ENCODE measurements at regions not wholly inside any gene's neighbourhood (a gene's known extent, or its start where the extent isn't known, plus 50 kb on each side); places are given as distances from the start of the nearest gene placed in this dataset.

- DNase-seq, result no peak
These were observed 60.1 kb upstream of the PLAC1 start for GRCh38 chrX:134718105-134718965.

DNA sequence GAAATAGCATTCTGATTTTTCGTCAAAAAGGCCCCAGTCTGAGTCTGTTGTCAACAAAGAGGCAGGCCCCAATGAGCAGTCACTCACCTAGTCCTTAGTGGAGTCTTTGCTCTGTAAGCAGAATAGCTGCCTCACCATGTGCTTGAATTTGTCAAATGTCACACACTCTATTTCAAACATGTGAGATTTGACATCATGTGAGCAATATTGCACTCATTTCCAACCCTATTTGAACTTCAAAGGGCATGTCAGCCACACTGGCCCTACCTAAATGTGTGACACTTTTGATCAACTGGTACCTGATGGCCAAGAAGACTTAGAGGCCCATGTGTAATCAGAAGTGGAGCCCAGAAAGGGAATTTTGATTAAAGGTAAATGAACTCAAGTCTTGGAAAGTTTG, 59.4 kb upstream of the PLAC1 start:
- DNase-seq, result no peak

DNA sequence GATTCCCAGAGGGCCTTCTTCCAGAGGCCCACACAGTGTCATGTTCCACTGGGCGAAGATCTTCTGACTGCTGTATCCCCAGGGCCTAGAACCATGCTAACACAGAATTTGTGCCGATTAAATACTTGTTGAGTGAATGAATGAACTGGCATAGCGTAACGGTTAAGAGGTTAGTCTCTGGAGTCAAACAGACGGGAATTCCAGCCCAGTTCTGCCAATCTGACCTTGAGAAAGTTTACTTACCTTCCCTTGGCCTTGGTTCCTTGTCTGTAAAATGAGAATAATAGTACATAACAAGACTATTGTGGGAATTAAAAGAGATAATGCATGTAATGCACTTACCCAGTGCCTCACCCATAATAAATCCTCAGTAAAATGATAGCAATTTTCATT, 58.3 kb upstream of the PLAC1 start:
- no peak for DNase-seq

DNA sequence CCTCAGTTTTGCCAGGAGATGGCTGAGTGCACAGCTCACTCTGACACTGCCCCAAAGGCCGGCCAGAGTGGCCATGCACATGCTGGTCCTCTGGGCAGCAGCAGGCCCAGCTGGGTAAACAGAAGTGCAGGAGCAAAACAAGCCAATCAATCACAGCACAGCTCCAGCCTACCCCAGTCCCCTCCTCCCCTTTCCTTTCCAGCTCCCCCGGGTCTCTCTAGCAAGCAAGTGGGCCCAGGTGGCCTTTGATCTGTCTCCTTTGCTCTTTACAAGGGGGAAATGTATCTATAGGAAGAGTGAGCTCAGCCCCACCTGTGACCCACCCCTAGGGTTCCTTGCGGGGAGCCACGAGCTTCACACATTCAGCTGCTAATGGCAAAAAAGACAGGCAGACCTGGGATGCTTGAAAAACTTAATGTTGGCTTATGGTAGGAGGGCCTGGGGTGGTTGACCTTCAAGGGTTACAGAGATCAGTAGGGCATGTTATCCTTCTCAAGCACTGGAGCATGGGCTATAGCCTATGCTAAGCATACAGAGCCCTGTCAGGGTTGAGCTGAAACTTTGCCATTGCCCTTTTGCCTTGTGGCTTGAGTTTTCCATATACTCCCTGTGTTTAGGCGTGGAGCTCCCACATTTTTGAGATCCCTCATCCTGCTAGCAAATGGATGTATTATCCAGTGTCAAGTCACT, 57.8 kb upstream of the PLAC1 start:
- DNase-seq, result no peak

GRCh38 chrX:134714633-134715110, 56.4 kb upstream of the PLAC1 start:
- no peak for DNase-seq

DNA sequence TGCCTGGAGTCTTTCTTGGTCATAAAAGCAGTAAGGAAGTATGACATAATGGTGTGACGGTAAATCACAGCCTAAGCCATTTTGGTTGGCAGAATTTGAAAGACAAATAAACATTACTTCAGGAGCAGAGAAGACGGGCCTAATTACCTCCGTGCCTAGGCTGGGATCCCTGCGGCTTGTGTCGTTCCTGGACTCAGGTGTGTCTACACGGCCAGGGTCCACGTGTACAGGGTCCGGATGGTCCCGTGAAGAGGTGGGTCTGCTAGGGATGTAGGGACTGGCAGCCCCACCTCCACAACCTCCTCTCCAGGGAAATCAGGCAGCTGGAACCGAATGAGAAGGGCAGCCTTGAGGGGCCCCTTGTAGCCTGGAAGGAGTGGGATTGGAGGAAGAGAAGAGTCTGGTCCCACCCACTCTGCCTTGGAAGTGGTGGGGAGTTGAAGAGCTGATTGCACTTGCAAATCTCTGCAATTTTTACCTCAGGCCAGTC, 55.4 kb upstream of the PLAC1 start:
- no peak for DNase-seq

GRCh38 chrX:134712272-134712671, 54.0 kb upstream of the PLAC1 start:
- no peak for DNase-seq

GRCh38 chrX:134711135-134711921, 53.1 kb upstream of the PLAC1 start:
- DNase-seq, result no peak

Data from hypothalamus (tissue), 51 donors.